ENCODE measurements at regions not wholly inside any gene's neighbourhood (a gene's known extent, or its start where the extent isn't known, plus 50 kb on each side); places are given as distances from the start of the nearest gene placed in this dataset.

GRCh38 chr16:50866806-50867205 is 124.9 kb downstream of the CYLD start:
- no peak for DNase-seq

- DNase-seq = no peak
Measured at GRCh38 chr16:50864386-50864785, 122.5 kb downstream of the CYLD start.

GRCh38 chr16:50863644-50864144 is 121.8 kb downstream of the CYLD start:
- no peak for DNase-seq

DNA sequence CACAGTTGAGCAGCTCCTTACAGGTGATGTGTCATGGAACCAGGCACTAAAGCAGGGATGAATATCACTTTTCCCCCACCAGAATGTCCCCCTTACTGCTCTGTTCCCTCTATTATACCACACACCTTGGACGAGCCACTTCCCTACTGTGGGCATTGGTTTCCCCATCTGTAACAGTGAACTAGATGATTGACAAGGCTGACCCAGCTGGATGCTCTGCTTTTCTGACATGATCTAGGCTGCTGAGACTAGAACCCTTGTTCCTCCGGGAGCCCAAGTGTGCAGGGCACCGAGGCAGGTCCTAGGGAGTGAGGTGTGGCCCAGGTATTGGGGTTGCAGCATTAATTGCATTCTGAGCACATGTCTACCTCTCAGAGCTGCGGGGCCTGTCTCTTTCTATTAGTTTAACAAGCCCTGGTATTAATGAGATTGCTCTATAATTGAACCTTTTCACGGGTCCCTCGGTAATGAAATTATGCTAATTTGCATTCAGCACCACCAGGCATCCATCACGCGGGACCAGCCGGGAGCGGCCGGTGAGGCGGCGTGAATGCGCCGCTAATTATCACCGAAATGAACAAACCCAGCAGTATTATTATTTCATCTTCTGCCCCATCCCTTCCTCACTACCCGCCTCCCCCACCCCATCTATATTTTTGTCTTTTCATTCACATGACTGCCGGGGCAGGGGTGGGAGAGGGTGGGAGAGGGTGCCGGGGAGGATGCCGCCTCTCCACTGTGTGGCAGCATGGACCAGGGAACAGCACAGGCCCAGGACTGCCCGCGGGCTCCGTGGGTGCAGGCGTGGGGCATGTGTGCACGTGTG is 121.1 kb downstream of the CYLD start:
- no peak for DNase-seq

DNA sequence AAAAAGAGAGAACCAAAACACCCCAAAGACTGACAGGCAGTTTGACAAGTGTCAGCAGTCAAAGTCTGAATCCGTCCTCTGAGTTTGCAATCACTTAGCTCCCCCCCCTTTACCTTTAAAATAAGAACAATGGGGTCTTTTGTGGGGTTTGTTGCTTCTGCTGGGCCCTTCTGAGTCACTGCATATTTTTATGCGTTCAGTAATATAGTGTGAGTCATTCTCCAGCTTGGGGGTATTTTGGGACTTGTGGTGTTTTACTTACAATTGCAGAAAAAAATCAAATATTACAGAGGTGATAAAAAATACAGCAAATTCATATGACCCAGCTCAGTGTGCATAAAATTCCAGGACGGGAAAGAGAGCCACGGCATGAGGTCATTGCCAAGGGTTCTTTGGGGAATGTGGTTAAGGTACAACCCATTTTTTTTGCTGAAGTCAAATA is 120.1 kb downstream of the CYLD start:
- DNase-seq = no peak

- DNase-seq = no peak
Measured at GRCh38 chr16:50861451-50861850, 119.6 kb downstream of the CYLD start.

- no peak for DNase-seq
Measured at GRCh38 chr16:50859628-50860360, 117.9 kb downstream of the CYLD start.

DNA sequence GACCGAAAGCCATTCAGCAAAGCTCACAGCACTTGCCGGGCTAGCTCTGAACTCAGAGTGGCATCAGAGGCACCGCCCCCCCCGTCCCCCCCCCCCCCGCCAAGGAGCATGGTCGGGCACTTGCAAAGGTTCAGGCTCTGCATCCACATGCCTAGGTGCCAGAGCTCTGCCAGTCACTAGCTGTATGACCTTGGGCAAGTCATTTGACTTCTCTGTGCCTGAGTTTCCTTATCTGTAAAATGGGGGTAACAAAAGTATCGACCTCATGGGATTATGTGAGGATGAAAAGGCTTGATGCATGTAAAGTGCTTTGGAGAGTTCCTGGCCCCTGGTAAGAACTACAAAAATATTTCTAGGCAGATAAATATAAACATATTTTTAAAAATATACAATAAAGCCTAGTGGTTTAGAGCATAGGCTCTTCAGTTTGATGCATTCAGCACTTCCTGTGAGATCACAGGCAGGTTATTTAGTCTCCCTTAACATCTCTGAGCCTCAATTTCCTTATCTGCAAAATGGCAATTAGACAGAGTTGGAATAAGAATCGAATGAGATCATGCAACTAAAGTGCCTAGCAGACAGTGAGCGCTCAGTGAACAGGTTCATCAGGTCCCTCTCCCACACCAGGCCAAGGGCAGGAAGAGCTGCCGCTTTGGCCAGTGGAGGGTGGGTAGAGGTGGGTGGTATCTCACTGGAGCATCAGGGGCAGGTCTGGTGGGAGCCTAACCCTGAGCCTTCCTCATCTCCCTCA is 117.2 kb downstream of the CYLD start:
- no peak for DNase-seq

GRCh38 chr16:50858376-50858775 is 116.5 kb downstream of the CYLD start:
- no peak for DNase-seq

- no peak for DNase-seq
Measured at GRCh38 chr16:50857881-50858280, 116.0 kb downstream of the CYLD start.

GRCh38 chr16:50856991-50857390 is 115.1 kb downstream of the CYLD start:
- DNase-seq = no peak

GRCh38 chr16:50853329-50853728 is 111.4 kb downstream of the CYLD start:
- no peak for DNase-seq
